CD4-positive, CD25-positive, alpha-beta regulatory T cell (primary cell): ENCODE measurements at regions not wholly inside any gene's neighbourhood (a gene's known extent, or its start where the extent isn't known, plus 50 kb on each side); places are given as distances from the start of the nearest gene placed in this dataset.
"Not testable (repeated sequence)": the region's sequence is repeated elsewhere in the genome, so short reads cannot be mapped to it uniquely, and the experiment has no call there.

Source experiments
- ATAC-seq, 2 donors: fragments of 150-1000 bp; cut with Tn5 transposase; one replicate each; pipeline ENCODE4 v1.10.0; 2021; ENCODE audit warnings: low read depth in 2 of 2, moderate number of reproducible peaks in 2 of 2, moderate library complexity in 1 of 2
- DNase-seq, 3 donors: peaks; one replicate each; pipeline versions ENCODE4 v3.0.0 to v3.0.0-alpha.2; 2012 to 2022; ENCODE audit warnings: mixed read lengths in 1 of 3
- H3K27ac ChIP-seq: one replicate; pipeline ENCODE4 v1.7.0; 2013; ENCODE audit warnings: mild to moderate bottlenecking, low read length; ENCODE audit not compliant: insufficient read depth, poor library complexity, severe bottlenecking
- H3K27me3 ChIP-seq: one replicate; pipeline ENCODE4 v1.7.0; 2013; ENCODE audit warnings: low read length; ENCODE audit not compliant: control insufficient read depth, insufficient read depth
- H3K36me3 ChIP-seq: one replicate; pipeline ENCODE4 v1.7.0; 2013; ENCODE audit warnings: mild to moderate bottlenecking, low read length, moderate library complexity; ENCODE audit not compliant: control insufficient read depth, insufficient read depth
- H3K4me1 ChIP-seq: 2 replicates; pipeline ENCODE4 v1.7.0; 2013; ENCODE audit warnings: mild to moderate bottlenecking, low read length; ENCODE audit not compliant: insufficient read depth, control insufficient read depth, poor library complexity, severe bottlenecking
- H3K4me3 ChIP-seq: one replicate; pipeline ENCODE4 v1.7.0; 2013; ENCODE audit warnings: low read depth, mild to moderate bottlenecking, low read length, moderate library complexity
- H3K9me3 ChIP-seq, 2 experiments: 1 replicate in 1 of 2; 2 replicates in 1 of 2; pipeline ENCODE4 v1.7.0; 2013; ENCODE audit warnings: low read length in 2 of 2, mild to moderate bottlenecking in 1 of 2, moderate library complexity in 1 of 2; ENCODE audit not compliant: control insufficient read depth in 2 of 2
- H3K27ac Mint-ChIP-seq, 3 donors: one replicate each; pipeline ENCODE4 v1.8.0; 2020 to 2022; ENCODE audit warnings: mild to moderate bottlenecking in 3 of 3, mixed read lengths in 3 of 3, moderate library complexity in 2 of 3
- H3K27me3 Mint-ChIP-seq: one replicate; pipeline ENCODE4 v1.8.0; 2022; ENCODE audit warnings: mild to moderate bottlenecking, mixed read lengths
- H3K36me3 Mint-ChIP-seq: one replicate; pipeline ENCODE4 v1.8.0; 2020; ENCODE audit warnings: mixed read lengths
- H3K4me1 Mint-ChIP-seq, 4 donors: one replicate each; pipeline ENCODE4 v1.8.0; 2020 to 2022; ENCODE audit warnings: mixed read lengths in 4 of 4, mild to moderate bottlenecking in 1 of 4
- H3K4me3 Mint-ChIP-seq, 4 donors: one replicate each; pipeline ENCODE4 v1.8.0; 2020 to 2022; ENCODE audit warnings: mild to moderate bottlenecking in 4 of 4, mixed read lengths in 4 of 4, moderate library complexity in 3 of 4
- H3K9me3 Mint-ChIP-seq, 7 donors: one replicate each; pipeline ENCODE4 v1.8.0; 2020 to 2022; ENCODE audit warnings: mixed read lengths in 7 of 7, mild to moderate bottlenecking in 3 of 7, moderate library complexity in 2 of 7

GRCh38 chr1:163477276-163477830, 155.6 kb downstream of the NUF2 start:
- no peaks in the 10 kb centered on the region for H3K27me3 Mint-ChIP-seq
- no peaks in the 10 kb centered on the region for H3K4me1 Mint-ChIP-seq
- no peak overlapping the region for H3K27ac ChIP-seq
- H3K36me3 ChIP-seq = no peaks in the 10 kb centered on the region
- DNase-seq = no peak
- ATAC-seq = no peak
- H3K9me3 Mint-ChIP-seq = peaks cover 0 to 15% (median 2%) of the 10 kb centered on the region in 7 donors
- H3K27me3 ChIP-seq = no peaks in the 10 kb centered on the region
- no peaks in the 10 kb centered on the region for H3K36me3 Mint-ChIP-seq
- H3K27ac Mint-ChIP-seq = no peak overlapping the region
- no peaks in the 10 kb centered on the region for H3K9me3 ChIP-seq
- H3K4me3 ChIP-seq = no peak overlapping the region
- no peak overlapping the region for H3K4me3 Mint-ChIP-seq
- H3K4me1 ChIP-seq = no peaks in the 10 kb centered on the region

- peaks cover 1 to 12% (median 3%) of the 10 kb centered on the region in 7 donors for H3K9me3 Mint-ChIP-seq
- not testable (repeated sequence) for H3K36me3 ChIP-seq, H3K4me3 Mint-ChIP-seq, H3K4me3 ChIP-seq, DNase-seq, ATAC-seq, H3K4me1 ChIP-seq, H3K27ac Mint-ChIP-seq, H3K27ac ChIP-seq, H3K27me3 ChIP-seq, H3K9me3 ChIP-seq, H3K27me3 Mint-ChIP-seq, H3K4me1 Mint-ChIP-seq, H3K36me3 Mint-ChIP-seq
These were observed 176.9 kb downstream of the NUF2 start for GRCh38 chr1:163498391-163499330.

- no peak overlapping the region for H3K27ac Mint-ChIP-seq
- no peak for DNase-seq
- no peaks in the 10 kb centered on the region for H3K36me3 ChIP-seq
- H3K27ac ChIP-seq = no peak overlapping the region
- H3K4me3 ChIP-seq = no peak overlapping the region
- no peaks in the 10 kb centered on the region for H3K4me1 Mint-ChIP-seq
- ATAC-seq = no peak
- H3K36me3 Mint-ChIP-seq = no peaks in the 10 kb centered on the region
- no peaks in the 10 kb centered on the region for H3K9me3 ChIP-seq
- H3K27me3 Mint-ChIP-seq = peaks cover 4% of the 10 kb centered on the region
- no peaks in the 10 kb centered on the region for H3K4me1 ChIP-seq
- H3K27me3 ChIP-seq = no peaks in the 10 kb centered on the region
- H3K4me3 Mint-ChIP-seq = no peak overlapping the region
- peaks cover 2 to 9% (median 3%) of the 10 kb centered on the region in 7 donors for H3K9me3 Mint-ChIP-seq
These were observed 182.7 kb downstream of the NUF2 start for GRCh38 chr1:163504331-163504978.

- Histone ChIP-seq H3K27me3 (no peaks in the 10 kb centered on the region), H3K4me1 (no peaks in the 10 kb centered on the region), H3K27ac (no peak overlapping the region), H3K36me3 (no peaks in the 10 kb centered on the region), H3K9me3 (no peaks in the 10 kb centered on the region), H3K4me3 (no peak overlapping the region)
- Mint-ChIP-seq H3K27me3 (peaks cover 1% of the 10 kb centered on the region), H3K9me3 (peaks cover 0 to 9% (median 0%) of the 10 kb centered on the region in 7 donors), H3K36me3 (no peaks in the 10 kb centered on the region), H3K4me1 (no peaks in the 10 kb centered on the region), H3K27ac (no peak overlapping the region), H3K4me3 (no peak overlapping the region)
- no peak for DNase-seq
- no peak for ATAC-seq
These were observed 187.4 kb downstream of the NUF2 start for GRCh38 chr1:163509114-163509513.

GRCh38 chr1:163512349-163512989, 190.7 kb downstream of the NUF2 start:
- H3K27ac ChIP-seq = no peak overlapping the region

GRCh38 chr1:163523375-163524029, 201.7 kb downstream of the NUF2 start:
- Histone ChIP-seq H3K36me3 (no peaks in the 10 kb centered on the region), H3K4me3 (no peak overlapping the region), H3K27ac (no peak overlapping the region), H3K4me1 (no peaks in the 10 kb centered on the region), H3K9me3 (no peaks in the 10 kb centered on the region), H3K27me3 (no peaks in the 10 kb centered on the region)
- Mint-ChIP-seq H3K36me3 (no peaks in the 10 kb centered on the region), H3K4me1 (no peaks in the 10 kb centered on the region), H3K27me3 (no peaks in the 10 kb centered on the region), H3K27ac (no peak overlapping the region), H3K4me3 (no peak overlapping the region), H3K9me3 (peaks cover 0 to 5% (median 1%) of the 10 kb centered on the region in 7 donors)
- ATAC-seq = no peak
- DNase-seq = no peak

More at GRCh38 chr1:163512349-163512989, 190.7 kb downstream of the NUF2 start:
- Mint-ChIP-seq H3K4me3 (no peak overlapping the region), H3K4me1 (no peaks in the 10 kb centered on the region), H3K9me3 (peaks cover 0 to 14% (median 2%) of the 10 kb centered on the region in 7 donors), H3K27me3 (no peaks in the 10 kb centered on the region), H3K36me3 (no peaks in the 10 kb centered on the region), H3K27ac (no peak overlapping the region)
- Histone ChIP-seq H3K4me3 (no peak overlapping the region), H3K36me3 (no peaks in the 10 kb centered on the region), H3K4me1 (no peaks in the 10 kb centered on the region), H3K9me3 (no peaks in the 10 kb centered on the region), H3K27me3 (no peaks in the 10 kb centered on the region)
- ATAC-seq = no peak
- DNase-seq = no peak

- no peak overlapping the region for H3K4me3 Mint-ChIP-seq
- no peak overlapping the region for H3K4me3 ChIP-seq
- H3K36me3 ChIP-seq = no peaks in the 10 kb centered on the region
- no peak overlapping the region for H3K27ac Mint-ChIP-seq
- H3K9me3 Mint-ChIP-seq = peaks cover 0 to 2% (median 0%) of the 10 kb centered on the region in 7 donors
- DNase-seq (peak in 1 of 3 donors; percentile 18), ATAC-seq (no peak)
- H3K27me3 ChIP-seq = no peaks in the 10 kb centered on the region
- no peaks in the 10 kb centered on the region for H3K36me3 Mint-ChIP-seq
- H3K27ac ChIP-seq = no peak overlapping the region
- H3K9me3 ChIP-seq = no peaks in the 10 kb centered on the region
- no peaks in the 10 kb centered on the region for H3K4me1 Mint-ChIP-seq
- H3K4me1 ChIP-seq = no peaks in the 10 kb centered on the region
- no peaks in the 10 kb centered on the region for H3K27me3 Mint-ChIP-seq
These were observed 207.1 kb downstream of the NUF2 start for GRCh38 chr1:163528710-163529348.
